HCT116 (cell line): ENCODE measurements at regions not wholly inside any gene's neighbourhood (a gene's known extent, or its start where the extent isn't known, plus 50 kb on each side); places are given as distances from the start of the nearest gene placed in this dataset.

Source experiments
- ATAC-seq: fragments of 200-7000 bp; cut with Tn5 transposase; 2 replicates; pipeline ENCODE4 v1.9.1; 2020; ENCODE audit warnings: mild to moderate bottlenecking, moderate library complexity
- BruUV-seq: library from RNA; stranded (reverse); fragments of 400-500 nt; replicated peaks from 2 replicates; lab custom pipeline; 2021; lab: Mats Ljungman, UMichigan
- CTCF ChIA-PET: fragments of 300-600 bp; sonication (Branson Sonifier 250); formaldehyde crosslinking; loops from one replicate; lab custom pipeline; 2021; ENCODE audit warnings: antibody characterized with exemption; lab: Charles Lee
- POLR2A ChIA-PET: fragments of 300-600, 350-600 bp; sonication (Branson Sonifier 250); formaldehyde crosslinking; loops from one replicate; lab custom pipeline; 2021; ENCODE audit warnings: antibody characterized with exemption; lab: Charles Lee
- RAD21 ChIA-PET, 2 experiments: fragments of 300-600 bp; sonication (Branson Sonifier 250); formaldehyde crosslinking; loops; one replicate each; lab custom pipeline; 2023; ENCODE audit warnings: low total read pairs in 2 of 2; ENCODE audit not compliant: uncharacterized antibody in 2 of 2, unreplicated experiment in 2 of 2, low non-redundant PET in 1 of 2; lab: Charles Lee
- DNase-seq: peaks from one replicate; pipeline ENCODE4 v3.0.0-alpha.2; 2010; ENCODE audit warnings: low read depth, low spot score
- H2AFZ ChIP-seq: fragments of 200-600 bp; shearing (Covaris generic), sonication (generic); 2 replicates; pipeline ENCODE4 v1.6.1; 2017; ENCODE audit warnings: low read depth, mixed run types, mixed read lengths, antibody characterized with exemption, low read length; ENCODE audit not compliant: poor library complexity, severe bottlenecking
- H3K27ac ChIP-seq: 2 replicates; pipeline ENCODE4 v1.5.1; 2012; ENCODE audit warnings: low read depth, low read length
- H3K27me3 ChIP-seq: fragments of 200-600 bp; sonication (generic); 2 replicates; pipeline ENCODE4 v1.6.1; 2016; ENCODE audit warnings: mixed run types, low read length, mixed read lengths; ENCODE audit not compliant: insufficient read depth
- H3K36me3 ChIP-seq, 2 experiments: fragments of 200-500 bp in 1 of 2; fragments of 200-600 bp in 1 of 2; sonication (Bioruptor generic) in 1 of 2; sonication (generic) in 1 of 2; 2 replicates each; pipeline versions ENCODE4 v1.5.1 to v1.6.1; 2014 to 2016; ENCODE audit warnings: low read length in 2 of 2, inconsistent platforms in 1 of 2, mixed read lengths in 1 of 2, mixed run types in 1 of 2; ENCODE audit not compliant: insufficient read depth in 2 of 2, control insufficient read depth in 1 of 2
- H3K4me1 ChIP-seq, 2 experiments: fragments of 200-600 bp in 1 of 2; sonication (generic) in 1 of 2; 2 replicates each; pipeline versions ENCODE4 v1.5.1 to v1.6.1; 2012 to 2017; ENCODE audit warnings: low read length in 2 of 2, inconsistent platforms in 1 of 2, mild to moderate bottlenecking in 1 of 2, mixed read lengths in 1 of 2, mixed run types in 1 of 2, moderate library complexity in 1 of 2; ENCODE audit not compliant: insufficient read depth in 2 of 2, control insufficient read depth in 1 of 2
- H3K4me2 ChIP-seq: fragments of 200-600 bp; sonication (generic); 2 replicates; pipeline ENCODE4 v1.6.1; 2017; ENCODE audit warnings: mixed run types, low read length, mixed read lengths
- H3K4me3 ChIP-seq, 2 experiments: fragments of 200-600 bp in 1 of 2; sonication (generic) in 1 of 2; replicated peaks in 1 of 2; 2 replicates each; pipeline ENCODE4 v1.5.1; 2011 to 2016; ENCODE audit warnings: low read length in 2 of 2, control low read depth in 1 of 2, low read depth in 1 of 2, mild to moderate bottlenecking in 1 of 2, mixed read lengths in 1 of 2, mixed run types in 1 of 2
- H3K79me2 ChIP-seq: fragments of 200-600 bp; sonication (generic); 2 replicates; pipeline ENCODE4 v1.6.1; 2017; ENCODE audit warnings: mild to moderate bottlenecking, mixed run types, low read length, moderate library complexity, mixed read lengths; ENCODE audit not compliant: insufficient read depth
- H3K9ac ChIP-seq: fragments of 200-600 bp; sonication (generic); 2 replicates; pipeline ENCODE4 v1.6.1; 2016; ENCODE audit warnings: low read length, mixed read lengths
- H3K9me2 ChIP-seq: fragments of 200-600 bp; sonication (generic), shearing (Covaris generic); 2 replicates; pipeline ENCODE4 v1.6.1; 2017; ENCODE audit warnings: mixed run types, mild to moderate bottlenecking, moderate library complexity; ENCODE audit not compliant: insufficient read depth
- H3K9me3 ChIP-seq, 2 experiments: fragments of 200-500 bp in 1 of 2; fragments of 200-600 bp in 1 of 2; sonication (Bioruptor generic) in 1 of 2; sonication (generic) in 1 of 2; 2 replicates each; pipeline ENCODE4 v1.6.1; 2014 to 2017; ENCODE audit warnings: low read length in 2 of 2, mixed read lengths in 2 of 2, inconsistent platforms in 1 of 2, low read depth in 1 of 2, mild to moderate bottlenecking in 1 of 2, mixed run types in 1 of 2, moderate library complexity in 1 of 2; ENCODE audit not compliant: control insufficient read depth in 1 of 2, insufficient read depth in 1 of 2
- H4K20me1 ChIP-seq: fragments of 200-600 bp; sonication (generic), shearing (Covaris generic); 2 replicates; pipeline ENCODE4 v1.6.1; 2017; ENCODE audit warnings: mixed run types, mild to moderate bottlenecking, moderate library complexity; ENCODE audit not compliant: insufficient read depth
- CBX3 ChIP-seq: IDR thresholded peaks from 2 replicates; pipeline ENCODE4 v1.6.1; 2012; ENCODE audit warnings: low read depth
- CEBPB ChIP-seq: IDR thresholded peaks from 2 replicates; pipeline ENCODE4 v1.6.1; 2012; ENCODE audit warnings: low read depth
- CTCF ChIP-seq, 3 experiments: fragments of 200-600 bp in 1 of 3; sonication (generic) in 1 of 3; IDR thresholded peaks in 2 of 3; conservative IDR thresholded peaks in 1 of 3; 2 replicates each; pipeline ENCODE4 v1.5.1; 2012 to 2017; ENCODE audit warnings: low read depth in 2 of 3, low read length in 2 of 3, antibody characterized with exemption in 1 of 3, borderline replicate concordance in 1 of 3, control low read depth in 1 of 3, mild to moderate bottlenecking in 1 of 3, mixed read lengths in 1 of 3, mixed run types in 1 of 3, moderate library complexity in 1 of 3; ENCODE audit not compliant: insufficient read depth in 1 of 3
- EGR1 ChIP-seq: IDR thresholded peaks from 2 replicates; pipeline ENCODE4 v1.6.1; 2012; ENCODE audit warnings: low read depth
- ELF1 ChIP-seq: IDR thresholded peaks from 2 replicates; pipeline ENCODE4 v1.6.1; 2012; ENCODE audit warnings: low read depth, borderline replicate concordance
- FOSL1 ChIP-seq: IDR thresholded peaks from 2 replicates; pipeline ENCODE4 v1.6.1; 2012; ENCODE audit warnings: low read depth
- JUND ChIP-seq: IDR thresholded peaks from 2 replicates; pipeline ENCODE4 v1.6.1; 2012
- MAX ChIP-seq: IDR thresholded peaks from 2 replicates; pipeline ENCODE4 v1.6.1; 2012
- POLR2A ChIP-seq: IDR thresholded peaks from 2 replicates; pipeline ENCODE4 v1.7.0; 2011; ENCODE audit warnings: borderline replicate concordance; ENCODE audit not compliant: insufficient read depth, insufficient read length; ENCODE audit errors: extremely low read depth
- POLR2AphosphoS5 ChIP-seq: IDR thresholded peaks from 2 replicates; pipeline ENCODE4 v1.6.1; 2011; ENCODE audit warnings: mild to moderate bottlenecking, low read depth, low read length, moderate library complexity
- RAD21 ChIP-seq: IDR thresholded peaks from 2 replicates; pipeline ENCODE4 v1.6.1; 2012; ENCODE audit warnings: low read depth, mild to moderate bottlenecking
- SIN3A ChIP-seq: IDR thresholded peaks from 2 replicates; pipeline ENCODE4 v1.6.1; 2012; ENCODE audit warnings: low read depth
- SP1 ChIP-seq: IDR thresholded peaks from 2 replicates; pipeline ENCODE4 v1.6.1; 2012; ENCODE audit warnings: low read depth
- TCF7L2 ChIP-seq: IDR thresholded peaks from 2 replicates; pipeline ENCODE4 v1.7.0; 2011; ENCODE audit warnings: borderline replicate concordance, inconsistent platforms; ENCODE audit not compliant: insufficient read depth, insufficient read length; ENCODE audit errors: extremely low read depth
- YY1 ChIP-seq: IDR thresholded peaks from 2 replicates; pipeline ENCODE4 v1.6.1; 2011; ENCODE audit warnings: low read length, low read depth, moderate library complexity, mild to moderate bottlenecking; ENCODE audit not compliant: insufficient replicate concordance; ENCODE audit errors: extremely low read depth
- ZFX ChIP-seq: fragments of 450-650 bp; IDR thresholded peaks from 2 replicates; pipeline ENCODE4 v1.6.1; 2017
- ZNF274 ChIP-seq: fragments of 200-500 bp; sonication (Bioruptor generic); IDR thresholded peaks from 2 replicates; pipeline ENCODE4 v1.6.1; 2014; ENCODE audit warnings: mild to moderate bottlenecking, low read depth, low read length, inconsistent platforms
- intact Hi-C: fragments of 100-400 bp; cut with micrococcal nuclease; formaldehyde crosslinking; loops from 2 replicates; pipeline ENCODE4 v1.10.0; 2022
- TF ChIP-seq, protein P1 (sequence below): IDR thresholded peaks from 2 replicates; pipeline ENCODE4 v1.6.1; 2012; ENCODE audit warnings: low read depth
- TF ChIP-seq, protein P2 (sequence below): IDR thresholded peaks from 2 replicates; pipeline ENCODE4 v1.6.1; 2012

DNA sequence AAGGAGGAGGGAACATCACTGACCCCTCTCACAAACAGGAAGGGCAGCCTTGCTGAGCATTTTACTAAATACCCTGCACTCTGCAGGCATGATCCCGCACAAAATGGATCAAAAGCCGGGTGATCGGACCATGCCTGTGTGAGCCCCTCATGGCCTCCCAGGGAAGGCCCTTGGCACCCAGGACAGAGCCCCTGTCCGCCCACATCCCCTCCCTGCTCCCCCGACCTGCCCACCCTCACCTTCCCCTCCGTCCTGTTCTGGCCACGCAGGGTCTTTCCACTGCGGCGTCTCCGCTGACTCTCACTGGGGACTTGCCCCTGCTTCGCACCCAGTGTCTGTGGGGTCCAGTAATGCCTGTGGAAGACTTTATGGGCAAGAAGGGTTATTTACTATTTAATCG, 105.0 kb downstream of the HMX1 start:
- Histone ChIP-seq H3K27ac (no peak overlapping the region), H3K9me2 (no peaks in the 10 kb centered on the region), H3K79me2 (no peaks in the 10 kb centered on the region), H3K4me3 (no peak overlapping the region), H4K20me1 (no peaks in the 10 kb centered on the region), H3K9me3 (no peaks in the 10 kb centered on the region), H2AFZ (no peak overlapping the region), H3K27me3 (0 out of 2 replicates have a peak, but pooled peaks cover 3% of the 10 kb centered on the region), H3K36me3 (no peaks in the 10 kb centered on the region), H3K4me1 (no peaks in the 10 kb centered on the region), H3K4me2 (no peak overlapping the region), H3K9ac (no peak overlapping the region)
- POLR2A ChIA-PET = no interaction called here
- CTCF ChIA-PET = no interaction called here
- BruUV-seq = no TSS peak
- no peak for ATAC-seq
- TF ChIP-seq EGR1 = no peak
- TF ChIP-seq CEBPB = no peak
- TF ChIP-seq ZNF274 = no peak
- TF ChIP-seq SP1 = no peak
- TF ChIP-seq JUND = no peak
- no peak for TF ChIP-seq FOSL1
- no peak for TF ChIP-seq MAX
- no peak for TF ChIP-seq CBX3
- TF ChIP-seq YY1 = no peak
- TF ChIP-seq, protein P1, sequence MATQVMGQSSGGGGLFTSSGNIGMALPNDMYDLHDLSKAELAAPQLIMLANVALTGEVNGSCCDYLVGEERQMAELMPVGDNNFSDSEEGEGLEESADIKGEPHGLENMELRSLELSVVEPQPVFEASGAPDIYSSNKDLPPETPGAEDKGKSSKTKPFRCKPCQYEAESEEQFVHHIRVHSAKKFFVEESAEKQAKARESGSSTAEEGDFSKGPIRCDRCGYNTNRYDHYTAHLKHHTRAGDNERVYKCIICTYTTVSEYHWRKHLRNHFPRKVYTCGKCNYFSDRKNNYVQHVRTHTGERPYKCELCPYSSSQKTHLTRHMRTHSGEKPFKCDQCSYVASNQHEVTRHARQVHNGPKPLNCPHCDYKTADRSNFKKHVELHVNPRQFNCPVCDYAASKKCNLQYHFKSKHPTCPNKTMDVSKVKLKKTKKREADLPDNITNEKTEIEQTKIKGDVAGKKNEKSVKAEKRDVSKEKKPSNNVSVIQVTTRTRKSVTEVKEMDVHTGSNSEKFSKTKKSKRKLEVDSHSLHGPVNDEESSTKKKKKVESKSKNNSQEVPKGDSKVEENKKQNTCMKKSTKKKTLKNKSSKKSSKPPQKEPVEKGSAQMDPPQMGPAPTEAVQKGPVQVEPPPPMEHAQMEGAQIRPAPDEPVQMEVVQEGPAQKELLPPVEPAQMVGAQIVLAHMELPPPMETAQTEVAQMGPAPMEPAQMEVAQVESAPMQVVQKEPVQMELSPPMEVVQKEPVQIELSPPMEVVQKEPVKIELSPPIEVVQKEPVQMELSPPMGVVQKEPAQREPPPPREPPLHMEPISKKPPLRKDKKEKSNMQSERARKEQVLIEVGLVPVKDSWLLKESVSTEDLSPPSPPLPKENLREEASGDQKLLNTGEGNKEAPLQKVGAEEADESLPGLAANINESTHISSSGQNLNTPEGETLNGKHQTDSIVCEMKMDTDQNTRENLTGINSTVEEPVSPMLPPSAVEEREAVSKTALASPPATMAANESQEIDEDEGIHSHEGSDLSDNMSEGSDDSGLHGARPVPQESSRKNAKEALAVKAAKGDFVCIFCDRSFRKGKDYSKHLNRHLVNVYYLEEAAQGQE = no peak
- no peak for TF ChIP-seq TCF7L2
- TF ChIP-seq POLR2A = no peak
- TF ChIP-seq ZFX = no peak
- TF ChIP-seq, protein P2, sequence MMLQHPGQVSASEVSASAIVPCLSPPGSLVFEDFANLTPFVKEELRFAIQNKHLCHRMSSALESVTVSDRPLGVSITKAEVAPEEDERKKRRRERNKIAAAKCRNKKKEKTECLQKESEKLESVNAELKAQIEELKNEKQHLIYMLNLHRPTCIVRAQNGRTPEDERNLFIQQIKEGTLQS = no peak
- no peak for TF ChIP-seq ELF1
- no peak for TF ChIP-seq RAD21
- TF ChIP-seq SIN3A = no peak
- TF ChIP-seq POLR2AphosphoS5 = no peak
- no peak for TF ChIP-seq CTCF (IDR thresholded peaks at IDR 0.05 in 2 of 3, conservative IDR thresholded peaks at IDR 0.05 in 1 of 3; ENCODE audit: borderline replicate concordance in 1 of 3, insufficient read depth in 1 of 3, low read depth in 2 of 3, low read length in 2 of 3)
- intact Hi-C loops = no loop called here
- DNase-seq = no peak
- RAD21 ChIA-PET = no interaction called here
